GM12873 (cell line): ENCODE measurements at regions not wholly inside any gene's neighbourhood (a gene's known extent, or its start where the extent isn't known, plus 50 kb on each side); places are given as distances from the start of the nearest gene placed in this dataset.

ENCODE experiments used
- TF ChIP-seq, protein P1 (sequence below): IDR thresholded peaks from 2 replicates; pipeline ENCODE4 v1.5.1; 2012; ENCODE audit warnings: low read depth, mild to moderate bottlenecking, moderate library complexity, low read length, control low read depth; ENCODE audit not compliant: insufficient read depth; ENCODE audit errors: missing control alignments

- TF ChIP-seq, protein P1, sequence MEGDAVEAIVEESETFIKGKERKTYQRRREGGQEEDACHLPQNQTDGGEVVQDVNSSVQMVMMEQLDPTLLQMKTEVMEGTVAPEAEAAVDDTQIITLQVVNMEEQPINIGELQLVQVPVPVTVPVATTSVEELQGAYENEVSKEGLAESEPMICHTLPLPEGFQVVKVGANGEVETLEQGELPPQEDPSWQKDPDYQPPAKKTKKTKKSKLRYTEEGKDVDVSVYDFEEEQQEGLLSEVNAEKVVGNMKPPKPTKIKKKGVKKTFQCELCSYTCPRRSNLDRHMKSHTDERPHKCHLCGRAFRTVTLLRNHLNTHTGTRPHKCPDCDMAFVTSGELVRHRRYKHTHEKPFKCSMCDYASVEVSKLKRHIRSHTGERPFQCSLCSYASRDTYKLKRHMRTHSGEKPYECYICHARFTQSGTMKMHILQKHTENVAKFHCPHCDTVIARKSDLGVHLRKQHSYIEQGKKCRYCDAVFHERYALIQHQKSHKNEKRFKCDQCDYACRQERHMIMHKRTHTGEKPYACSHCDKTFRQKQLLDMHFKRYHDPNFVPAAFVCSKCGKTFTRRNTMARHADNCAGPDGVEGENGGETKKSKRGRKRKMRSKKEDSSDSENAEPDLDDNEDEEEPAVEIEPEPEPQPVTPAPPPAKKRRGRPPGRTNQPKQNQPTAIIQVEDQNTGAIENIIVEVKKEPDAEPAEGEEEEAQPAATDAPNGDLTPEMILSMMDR: no peak
Observed at GRCh38 chr1:228871314-228872061, 136.2 kb downstream of the RHOU start.

DNA sequence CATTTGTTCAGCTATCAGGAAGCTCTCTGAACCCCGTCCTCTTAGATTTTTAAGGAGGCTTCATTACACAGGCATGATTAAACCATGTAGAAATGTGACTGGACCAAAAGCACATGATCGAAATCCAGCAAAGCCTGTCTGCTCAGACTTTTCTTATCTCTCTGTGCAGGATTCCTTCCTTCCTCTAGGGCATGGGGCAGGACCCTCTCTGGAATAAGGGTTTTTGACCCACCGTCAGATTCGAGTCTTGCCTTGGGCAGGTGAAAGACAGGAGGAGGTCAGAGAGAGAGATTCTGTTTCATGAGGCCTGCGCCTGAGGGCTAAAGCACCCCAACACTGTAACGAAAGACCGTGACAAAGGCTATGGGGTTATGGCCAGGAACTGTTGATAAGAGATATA is 136.8 kb downstream of the RHOU start:
- TF ChIP-seq, protein P1: no peak

GRCh38 chr1:228873709-228874108 is 138.4 kb downstream of the RHOU start:
- TF ChIP-seq, protein P1: no peak

DNA sequence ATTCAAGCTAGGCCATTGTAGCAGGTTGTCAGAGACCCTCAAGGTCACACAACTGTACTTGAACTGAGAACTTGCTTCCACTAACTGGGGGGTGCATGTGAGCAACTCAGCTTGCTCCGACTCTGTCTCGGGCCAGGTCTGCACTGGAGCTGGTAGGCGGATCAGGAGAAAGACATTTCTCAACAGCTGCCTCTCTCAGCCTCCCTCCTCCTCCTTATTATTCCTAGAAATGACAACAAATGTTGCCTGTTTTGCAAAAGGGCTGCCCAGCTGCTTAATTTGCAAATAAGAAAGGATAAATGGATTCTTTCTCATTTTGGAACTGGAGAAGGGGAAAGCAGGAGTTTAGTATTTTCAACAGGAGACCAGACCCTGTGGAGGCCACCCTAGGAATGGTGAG is 140.5 kb downstream of the RHOU start:
- TF ChIP-seq, protein P1: no peak

DNA sequence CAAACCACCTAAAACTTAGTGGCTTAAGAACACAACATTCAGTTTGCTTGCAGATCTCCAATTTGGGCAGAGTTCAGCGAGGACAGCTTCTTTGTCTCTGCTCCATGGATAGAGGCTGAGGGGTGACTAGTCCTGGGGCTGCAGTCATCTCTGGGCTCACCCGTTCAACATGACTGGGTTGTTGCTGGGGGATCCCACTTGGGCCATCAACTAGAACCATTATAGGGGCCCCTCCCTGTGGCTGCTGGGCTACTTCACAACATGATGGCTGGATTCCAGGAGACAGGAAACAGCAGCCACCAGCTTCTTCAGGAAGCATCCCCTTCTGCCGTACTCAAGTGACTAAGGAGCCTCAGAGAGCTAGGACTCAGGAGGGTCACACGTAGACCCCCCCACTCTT is 140.9 kb downstream of the RHOU start:
- TF ChIP-seq, protein P1: no peak

DNA sequence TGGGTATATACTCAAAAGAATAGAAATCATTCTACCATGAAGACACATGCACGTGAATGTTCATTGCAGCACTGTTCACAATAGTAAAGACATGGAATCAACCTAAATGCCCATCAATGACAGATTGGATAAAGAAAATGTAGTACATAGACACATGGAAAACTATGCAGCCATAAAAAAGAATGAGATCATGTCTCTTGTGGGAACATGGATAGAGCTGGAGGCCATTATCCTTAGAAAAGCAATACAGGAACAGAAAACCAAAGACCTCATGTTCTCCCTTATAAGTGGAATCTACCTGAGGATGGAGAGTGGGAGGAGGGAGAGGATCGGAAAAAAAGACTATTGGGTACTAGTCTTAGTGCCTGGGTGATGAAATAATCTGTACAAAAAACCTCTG is 143.9 kb downstream of the RHOU start:
- TF ChIP-seq, protein P1: no peak

DNA sequence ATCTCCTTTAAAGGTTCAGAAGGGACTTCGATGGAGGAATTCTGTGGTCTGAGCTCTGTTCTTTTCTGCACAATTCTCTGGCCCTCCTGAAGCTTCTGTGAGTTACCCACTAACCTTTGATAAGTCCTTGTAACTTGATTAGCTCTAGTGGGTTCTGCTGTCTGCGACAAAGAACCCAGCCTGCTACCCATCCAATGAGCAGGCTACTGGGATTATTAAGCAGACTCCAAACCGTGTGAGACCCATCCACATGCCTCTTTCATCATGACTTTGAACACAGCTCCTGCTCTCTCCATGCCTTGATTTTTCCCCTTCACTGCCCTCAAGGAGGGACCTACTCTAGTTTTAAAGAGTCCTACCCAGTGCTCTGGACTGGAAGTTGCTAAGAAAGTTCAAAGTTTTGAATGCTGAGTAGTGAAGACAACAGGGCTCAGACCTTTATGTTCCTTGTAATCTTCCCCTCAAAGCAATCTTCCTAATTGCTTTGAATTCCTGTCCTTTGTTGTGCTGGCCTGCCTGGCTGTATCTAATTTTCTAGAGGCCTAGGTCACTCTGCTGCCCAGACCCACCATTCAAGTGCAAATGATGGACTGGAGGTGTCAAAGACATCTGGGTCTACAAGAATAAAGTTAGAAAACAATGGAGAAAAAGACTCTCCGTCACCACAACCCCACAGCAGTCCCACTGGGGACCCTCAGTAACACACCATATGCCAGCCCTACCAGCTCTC is 146.9 kb downstream of the RHOU start:
- TF ChIP-seq, protein P1: no peak
